HEK293 (cell line): ENCODE measurements at regions not wholly inside any gene's neighbourhood (a gene's known extent, or its start where the extent isn't known, plus 50 kb on each side); places are given as distances from the start of the nearest gene placed in this dataset.

Experiments used
- CTCF ChIA-PET: fragments of 350-600 bp; formaldehyde crosslinking; extraction: SDS; loops from one replicate; lab custom pipeline; 2021; ENCODE audit warnings: antibody characterized with exemption; lab: Yijun Ruan, JAX
- POLR2A ChIA-PET: fragments of 300-600 bp; formaldehyde crosslinking; extraction: SDS; loops from one replicate; lab custom pipeline; 2020; ENCODE audit warnings: antibody characterized with exemption, inconsistent platforms; lab: Yijun Ruan, JAX
- H3K27ac ChIP-seq: fragments of 200-500 bp; sonication (Bioruptor generic); 2 replicates; pipeline ENCODE4 v1.5.1; 2014; ENCODE audit warnings: low read depth, low read length, control low read depth, inconsistent platforms; ENCODE audit errors: extremely low read depth
- H3K36me3 ChIP-seq, 2 experiments: fragments of 200-500 bp in 1 of 2; sonication (Bioruptor generic) in 1 of 2; 1 replicate in 1 of 2; 2 replicates in 1 of 2; pipeline ENCODE4 v1.5.1; 2014 to 2017; ENCODE audit warnings: inconsistent platforms in 2 of 2, low read length in 2 of 2; ENCODE audit not compliant: control insufficient read depth in 2 of 2, insufficient read depth in 1 of 2
- H3K4me1 ChIP-seq: fragments of 200-500 bp; sonication (Bioruptor generic); 2 replicates; pipeline ENCODE4 v1.5.1; 2014; ENCODE audit warnings: mild to moderate bottlenecking, low read length, inconsistent platforms; ENCODE audit not compliant: control insufficient read depth, insufficient read depth
- H3K4me3 ChIP-seq: 2 replicates; pipeline ENCODE4 v1.5.1; 2011; ENCODE audit warnings: low read depth, mild to moderate bottlenecking, control low read depth, low read length, moderate library complexity
- H3K9me3 ChIP-seq: fragments of 200-500 bp; sonication (Bioruptor generic); 2 replicates; pipeline ENCODE4 v1.5.1; 2014; ENCODE audit warnings: low read depth, low read length, inconsistent platforms; ENCODE audit not compliant: control insufficient read depth, insufficient read depth
- MZF1 ChIP-seq: fragments of 450-650 bp; formaldehyde crosslinking; IDR thresholded peaks from 2 replicates; pipeline ENCODE4 v1.5.1; 2017; ENCODE audit warnings: missing biosample characterization, missing genetic modification characterization, borderline replicate concordance
- PBX3 ChIP-seq: sonication (generic); formaldehyde crosslinking; IDR thresholded peaks from 2 replicates; pipeline ENCODE4 v1.8.1; 2022; ENCODE audit warnings: mild to moderate bottlenecking, moderate library complexity, missing genetic modification reagents
- PRDM10 ChIP-seq: fragments of 450-650 bp; formaldehyde crosslinking; IDR thresholded peaks from 2 replicates; pipeline ENCODE4 v1.5.1; 2016; ENCODE audit warnings: missing biosample characterization, missing genetic modification characterization
- RBAK ChIP-seq: fragments of 450-650 bp; formaldehyde crosslinking; IDR thresholded peaks from 2 replicates; pipeline ENCODE4 v1.5.1; 2016; ENCODE audit warnings: missing biosample characterization, missing genetic modification characterization
- TCF7L2 ChIP-seq: IDR thresholded peaks from 2 replicates; pipeline ENCODE4 v1.6.1; 2011; ENCODE audit warnings: low read depth, mild to moderate bottlenecking, inconsistent platforms, low read length, moderate library complexity, borderline replicate concordance
- ZBTB1 ChIP-seq: fragments of 450-650 bp; formaldehyde crosslinking; IDR thresholded peaks from 2 replicates; pipeline ENCODE4 v1.5.1; 2016; ENCODE audit warnings: missing biosample characterization, missing genetic modification characterization
- ZBTB26 ChIP-seq: fragments of 450-650 bp; formaldehyde crosslinking; optimal IDR thresholded peaks from 2 replicates; pipeline ENCODE3; 2016; ENCODE audit warnings: missing biosample characterization, mild to moderate bottlenecking, missing genetic modification characterization
- ZBTB48 ChIP-seq: fragments of 450-650 bp; formaldehyde crosslinking; IDR thresholded peaks from 2 replicates; pipeline ENCODE4 v1.5.1; 2016; ENCODE audit warnings: missing biosample characterization, missing genetic modification characterization
- ZBTB7A ChIP-seq: fragments of 450-650 bp; formaldehyde crosslinking; IDR thresholded peaks from 2 replicates; pipeline ENCODE4 v1.5.1; 2016; ENCODE audit warnings: low read depth, missing biosample characterization, missing genetic modification characterization
- ZBTB8A ChIP-seq: fragments of 450-650 bp; formaldehyde crosslinking; IDR thresholded peaks from 2 replicates; pipeline ENCODE4 v1.5.1; 2016; ENCODE audit warnings: missing biosample characterization, missing genetic modification characterization
- ZFP69B ChIP-seq: fragments of 450-650 bp; formaldehyde crosslinking; IDR thresholded peaks from 2 replicates; pipeline ENCODE4 v1.5.1; 2016; ENCODE audit warnings: missing biosample characterization, missing genetic modification characterization
- ZNF140 ChIP-seq: fragments of 450-650 bp; formaldehyde crosslinking; IDR thresholded peaks from 2 replicates; pipeline ENCODE4 v1.5.1; 2016; ENCODE audit warnings: missing biosample characterization, missing genetic modification characterization
- ZNF148 ChIP-seq: fragments of 450-650 bp; formaldehyde crosslinking; IDR thresholded peaks from 2 replicates; pipeline ENCODE4 v1.5.0; 2017; ENCODE audit warnings: missing biosample characterization, missing genetic modification characterization, borderline replicate concordance
- ZNF155 ChIP-seq: fragments of 450-650 bp; formaldehyde crosslinking; IDR thresholded peaks from 2 replicates; pipeline ENCODE4 v1.5.1; 2016; ENCODE audit warnings: missing biosample characterization, missing genetic modification characterization
- ZNF324 ChIP-seq: fragments of 450-650 bp; formaldehyde crosslinking; IDR thresholded peaks from 2 replicates; pipeline ENCODE4 v1.5.1; 2016; ENCODE audit warnings: missing biosample characterization, missing genetic modification characterization
- ZNF335 ChIP-seq: fragments of 450-650 bp; formaldehyde crosslinking; conservative IDR thresholded peaks from 2 replicates; pipeline ENCODE4 v1.5.1; 2016; ENCODE audit warnings: missing biosample characterization, missing genetic modification characterization
- ZNF354C ChIP-seq: fragments of 450-650 bp; formaldehyde crosslinking; IDR thresholded peaks from 2 replicates; pipeline ENCODE4 v1.5.1; 2016; ENCODE audit warnings: missing biosample characterization, missing genetic modification characterization, low read depth, borderline replicate concordance
- ZNF426 ChIP-seq: fragments of 450-650 bp; formaldehyde crosslinking; IDR thresholded peaks from 2 replicates; pipeline ENCODE4 v1.5.1; 2017; ENCODE audit warnings: missing biosample characterization, missing genetic modification characterization, mild to moderate bottlenecking, inconsistent platforms, moderate library complexity
- ZNF473 ChIP-seq: fragments of 450-650 bp; formaldehyde crosslinking; IDR thresholded peaks from 2 replicates; pipeline ENCODE4 v1.5.1; 2017; ENCODE audit warnings: missing biosample characterization, missing genetic modification characterization
- ZNF510 ChIP-seq: fragments of 450-650 bp; formaldehyde crosslinking; IDR thresholded peaks from 2 replicates; pipeline ENCODE4 v1.5.1; 2018; ENCODE audit warnings: mild to moderate bottlenecking, missing genetic modification characterization, missing biosample characterization; ENCODE audit not compliant: insufficient replicate concordance
- ZNF530 ChIP-seq: fragments of 450-650 bp; formaldehyde crosslinking; IDR thresholded peaks from 2 replicates; pipeline ENCODE4 v1.5.1; 2016; ENCODE audit warnings: low read depth, missing biosample characterization, missing genetic modification characterization
- ZNF621 ChIP-seq: fragments of 450-650 bp; formaldehyde crosslinking; IDR thresholded peaks from 2 replicates; pipeline ENCODE4 v1.5.1; 2017; ENCODE audit warnings: missing biosample characterization, missing genetic modification characterization
- ZNF658 ChIP-seq: fragments of 450-650 bp; formaldehyde crosslinking; IDR thresholded peaks from 2 replicates; pipeline ENCODE4; 2016; ENCODE audit warnings: missing biosample characterization, missing genetic modification characterization
- ZNF701 ChIP-seq: fragments of 450-650 bp; formaldehyde crosslinking; IDR thresholded peaks from 2 replicates; pipeline ENCODE4 v1.5.1; 2016; ENCODE audit warnings: missing biosample characterization, missing genetic modification characterization
- ZSCAN16 ChIP-seq: fragments of 450-650 bp; formaldehyde crosslinking; IDR thresholded peaks from 2 replicates; pipeline ENCODE4 v1.5.1; 2016; ENCODE audit warnings: missing biosample characterization, missing genetic modification characterization
- ZSCAN23 ChIP-seq: fragments of 450-650 bp; formaldehyde crosslinking; IDR thresholded peaks from 2 replicates; pipeline ENCODE4 v1.5.1; 2016; ENCODE audit warnings: missing biosample characterization, missing genetic modification characterization
- TF ChIP-seq, protein P1 (sequence below): fragments of 450-650 bp; formaldehyde crosslinking; IDR thresholded peaks from 2 replicates; pipeline ENCODE4 v1.5.1; 2016; ENCODE audit warnings: missing biosample characterization, missing genetic modification characterization, low read depth

- Histone ChIP-seq H3K36me3 (no peaks in the 10 kb centered on the region), H3K27ac (no peak overlapping the region), H3K9me3 (no peaks in the 10 kb centered on the region)
- POLR2A ChIA-PET: no interaction called here
- TF ChIP-seq ZNF510 (tag by site-specific recombination) (no peak), TCF7L2 (no peak), ZNF621 (no peak), ZBTB7A (tag by site-specific recombination) (no peak), ZSCAN23 (tag by site-specific recombination) (no peak), ZNF335 (tag by site-specific recombination) (no peak), ZNF426 (tag by site-specific recombination) (no peak), RBAK (tag by site-specific recombination) (no peak), ZBTB26 (no peak), ZNF148 (tag by site-specific recombination) (no peak), ZBTB8A (no peak), PRDM10 (tag by site-specific recombination) (no peak), ZBTB48 (no peak), ZNF701 (tag by site-specific recombination) (no peak), ZNF354C (tag by site-specific recombination) (no peak), ZNF140 (no peak)
- TF ChIP-seq, protein P1, sequence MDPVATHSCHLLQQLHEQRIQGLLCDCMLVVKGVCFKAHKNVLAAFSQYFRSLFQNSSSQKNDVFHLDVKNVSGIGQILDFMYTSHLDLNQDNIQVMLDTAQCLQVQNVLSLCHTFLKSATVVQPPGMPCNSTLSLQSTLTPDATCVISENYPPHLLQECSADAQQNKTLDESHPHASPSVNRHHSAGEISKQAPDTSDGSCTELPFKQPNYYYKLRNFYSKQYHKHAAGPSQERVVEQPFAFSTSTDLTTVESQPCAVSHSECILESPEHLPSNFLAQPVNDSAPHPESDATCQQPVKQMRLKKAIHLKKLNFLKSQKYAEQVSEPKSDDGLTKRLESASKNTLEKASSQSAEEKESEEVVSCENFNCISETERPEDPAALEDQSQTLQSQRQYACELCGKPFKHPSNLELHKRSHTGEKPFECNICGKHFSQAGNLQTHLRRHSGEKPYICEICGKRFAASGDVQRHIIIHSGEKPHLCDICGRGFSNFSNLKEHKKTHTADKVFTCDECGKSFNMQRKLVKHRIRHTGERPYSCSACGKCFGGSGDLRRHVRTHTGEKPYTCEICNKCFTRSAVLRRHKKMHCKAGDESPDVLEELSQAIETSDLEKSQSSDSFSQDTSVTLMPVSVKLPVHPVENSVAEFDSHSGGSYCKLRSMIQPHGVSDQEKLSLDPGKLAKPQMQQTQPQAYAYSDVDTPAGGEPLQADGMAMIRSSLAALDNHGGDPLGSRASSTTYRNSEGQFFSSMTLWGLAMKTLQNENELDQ: no peak
- TF ChIP-seq, all 188 proteins: peak for 0
- CTCF ChIA-PET: no interaction called here
- H3K4me1 ChIP-seq: no peaks in the 10 kb centered on the region
- no peak overlapping the region for H3K4me3 ChIP-seq
These were observed 164.0 kb downstream of the EN1 start for GRCh38 chr2:118683460-118683859.

GRCh38 chr2:118678985-118679384, 168.5 kb downstream of the EN1 start:
- ChIA-PET CTCF (no interaction called here), POLR2A (no interaction called here)
- no peaks in the 10 kb centered on the region for H3K9me3 ChIP-seq
- TF ChIP-seq ZNF155 (tag by site-specific recombination) (no peak), ZBTB48 (no peak), ZBTB1 (no peak), ZNF621 (no peak), ZNF530 (tag by site-specific recombination) (no peak), PBX3 (CRISPR knock-in tag) (no peak), ZSCAN16 (no peak), ZFP69B (tag by site-specific recombination) (no peak), ZNF473 (tag by site-specific recombination) (no peak), ZNF324 (tag by site-specific recombination) (no peak), MZF1 (tag by site-specific recombination) (no peak), ZNF658 (tag by site-specific recombination) (no peak)

More at GRCh38 chr2:118678985-118679384, 168.5 kb downstream of the EN1 start:
- no peaks in the 10 kb centered on the region for H3K36me3 ChIP-seq
- no peak overlapping the region for H3K4me3 ChIP-seq
- H3K4me1 ChIP-seq: no peaks in the 10 kb centered on the region
- H3K27ac ChIP-seq: no peak overlapping the region
